ENCODE measurements at regions not wholly inside any gene's neighbourhood (a gene's known extent, or its start where the extent isn't known, plus 50 kb on each side); places are given as distances from the start of the nearest gene placed in this dataset.

- no peak for TF ChIP-seq SMC3 (conservative IDR thresholded peaks at IDR 0.05; ENCODE audit: poor library complexity)
- no peak for TF ChIP-seq POLR2AphosphoS5 (IDR thresholded peaks at IDR 0.05)
- no peak overlapping the region for H3K27ac ChIP-seq (ENCODE audit: low read length)
These were observed 83.9 kb upstream of the ZNF827 start for GRCh38 chr4:146022541-146022940.

GRCh38 chr4:146018247-146018646, 79.6 kb upstream of the ZNF827 start:
- no peaks in the 10 kb centered on the region for H3F3A ChIP-seq (ENCODE audit: insufficient read depth, low read length, poor library complexity, severe bottlenecking)
- H3K27me3 ChIP-seq (ENCODE audit: insufficient read depth, low read depth, low read length): no peaks in the 10 kb centered on the region
- H3K4me2 ChIP-seq (ENCODE audit: low read length): no peak overlapping the region
- no peaks in the 10 kb centered on the region for H3K36me3 ChIP-seq (ENCODE audit: insufficient read depth, low read length)
- no peak overlapping the region for H2AFZ ChIP-seq (ENCODE audit: low read depth, low read length)
- no peak overlapping the region for H3K27ac ChIP-seq (ENCODE audit: low read length)
- H3K9me3 ChIP-seq (ENCODE audit: low read length): no peaks in the 10 kb centered on the region
- H3K4me3 ChIP-seq (ENCODE audit: low read length): no peak overlapping the region
- no peaks in the 10 kb centered on the region for H3K9me2 ChIP-seq (ENCODE audit: insufficient read depth, low read length)
- no peak overlapping the region for H3K9ac ChIP-seq (ENCODE audit: low read length)
- TF ChIP-seq MXI1 (conservative IDR thresholded peaks at IDR 0.05; ENCODE audit: poor library complexity, severe bottlenecking): no peak
- no peak for TF ChIP-seq RAD21 (conservative IDR thresholded peaks at IDR 0.05)
- TF ChIP-seq SMC3 (conservative IDR thresholded peaks at IDR 0.05; ENCODE audit: poor library complexity): no peak
- TF ChIP-seq EZH2 (IDR thresholded peaks at IDR 0.05; ENCODE audit: borderline replicate concordance, insufficient read depth, low read length, poor library complexity, severe bottlenecking): no peak
- TF ChIP-seq POLR2AphosphoS5 (IDR thresholded peaks at IDR 0.05): no peak
- no peak for TF ChIP-seq EP300 (conservative IDR thresholded peaks at IDR 0.05; ENCODE audit: poor library complexity, severe bottlenecking)
- no peak for TF ChIP-seq REST (IDR thresholded peaks at IDR 0.05; ENCODE audit: borderline replicate concordance)
- TF ChIP-seq TAF1 (IDR thresholded peaks at IDR 0.05; ENCODE audit: low read depth): no peak
- no peak for TF ChIP-seq CTCF (IDR thresholded peaks at IDR 0.05; ENCODE audit: poor library complexity, severe bottlenecking)
- no peaks in the 10 kb centered on the region for H3K79me2 ChIP-seq (replicated peaks; ENCODE audit: insufficient read depth, low read length)
- no peaks in the 10 kb centered on the region for H4K20me1 ChIP-seq (ENCODE audit: insufficient read depth)

More at GRCh38 chr4:146022541-146022940, 83.9 kb upstream of the ZNF827 start:
- H3K9me3 ChIP-seq (ENCODE audit: low read length): no peaks in the 10 kb centered on the region
- no peaks in the 10 kb centered on the region for H3K36me3 ChIP-seq (ENCODE audit: insufficient read depth, low read length)
- no peaks in the 10 kb centered on the region for H3F3A ChIP-seq (ENCODE audit: insufficient read depth, low read length, poor library complexity, severe bottlenecking)
- H2AFZ ChIP-seq (ENCODE audit: low read depth, low read length): no peak overlapping the region
- no peaks in the 10 kb centered on the region for H3K79me2 ChIP-seq (replicated peaks; ENCODE audit: insufficient read depth, low read length)
- H3K4me3 ChIP-seq (ENCODE audit: low read length): no peak overlapping the region
- H3K4me2 ChIP-seq (ENCODE audit: low read length): no peak overlapping the region
- H4K20me1 ChIP-seq (ENCODE audit: insufficient read depth): no peaks in the 10 kb centered on the region
- no peak overlapping the region for H3K9ac ChIP-seq (ENCODE audit: low read length)
- H3K27me3 ChIP-seq (ENCODE audit: insufficient read depth, low read depth, low read length): no peaks in the 10 kb centered on the region
- H3K9me2 ChIP-seq (ENCODE audit: insufficient read depth, low read length): no peaks in the 10 kb centered on the region

GRCh38 chr4:146004730-146005129, 66.1 kb upstream of the ZNF827 start:
- H3F3A ChIP-seq (ENCODE audit: insufficient read depth, low read length, poor library complexity, severe bottlenecking): no peaks in the 10 kb centered on the region
- no peaks in the 10 kb centered on the region for H3K27me3 ChIP-seq (ENCODE audit: insufficient read depth, low read depth, low read length)
- no peak overlapping the region for H3K27ac ChIP-seq (ENCODE audit: low read length)
- H2AFZ ChIP-seq (ENCODE audit: low read depth, low read length): no peak overlapping the region
- no peak overlapping the region for H3K4me3 ChIP-seq (ENCODE audit: low read length)
- no peaks in the 10 kb centered on the region for H4K20me1 ChIP-seq (ENCODE audit: insufficient read depth)
- no peak overlapping the region for H3K9ac ChIP-seq (ENCODE audit: low read length)
- H3K9me3 ChIP-seq (ENCODE audit: low read length): peaks cover 5% of the 10 kb centered on the region
- TF ChIP-seq EZH2 (IDR thresholded peaks at IDR 0.05; ENCODE audit: borderline replicate concordance, insufficient read depth, low read length, poor library complexity, severe bottlenecking) (no peak), RAD21 (conservative IDR thresholded peaks at IDR 0.05) (no peak), SMC3 (conservative IDR thresholded peaks at IDR 0.05; ENCODE audit: poor library complexity) (no peak), REST (IDR thresholded peaks at IDR 0.05; ENCODE audit: borderline replicate concordance) (no peak), CTCF (IDR thresholded peaks at IDR 0.05; ENCODE audit: poor library complexity, severe bottlenecking) (no peak), MXI1 (conservative IDR thresholded peaks at IDR 0.05; ENCODE audit: poor library complexity, severe bottlenecking) (no peak), EP300 (conservative IDR thresholded peaks at IDR 0.05; ENCODE audit: poor library complexity, severe bottlenecking) (no peak), POLR2AphosphoS5 (IDR thresholded peaks at IDR 0.05) (no peak), TAF1 (IDR thresholded peaks at IDR 0.05; ENCODE audit: low read depth) (no peak)
- H3K36me3 ChIP-seq (ENCODE audit: insufficient read depth, low read length): no peaks in the 10 kb centered on the region
- no peaks in the 10 kb centered on the region for H3K9me2 ChIP-seq (ENCODE audit: insufficient read depth, low read length)
- H3K79me2 ChIP-seq (replicated peaks; ENCODE audit: insufficient read depth, low read length): no peaks in the 10 kb centered on the region
- H3K4me2 ChIP-seq (ENCODE audit: low read length): no peak overlapping the region
